ENCODE measurements at regions not wholly inside any gene's neighbourhood (a gene's known extent, or its start where the extent isn't known, plus 50 kb on each side); places are given as distances from the start of the nearest gene placed in this dataset.

DNA sequence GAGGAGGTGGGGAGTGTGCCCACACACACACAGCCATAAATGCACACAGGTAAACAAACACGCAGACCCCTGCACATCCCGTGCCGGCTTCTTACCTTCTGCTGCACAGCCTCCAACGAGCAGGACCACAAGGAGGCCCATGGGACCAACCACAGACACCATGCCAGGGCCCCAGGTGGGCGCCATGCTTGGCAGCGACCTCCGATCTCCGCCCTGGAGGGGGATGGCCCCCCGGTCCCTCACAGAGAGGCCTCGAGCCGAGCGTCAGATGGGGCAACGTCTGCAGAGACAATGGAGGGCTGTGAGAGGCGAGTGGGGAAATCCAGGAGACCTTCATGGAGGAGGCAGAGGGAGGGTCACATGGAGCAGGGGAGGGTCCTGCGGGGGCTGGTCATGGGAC is 54.7 kb downstream of the PTPRS start:
- H3K4me2 ChIP-seq (replicated peaks; ENCODE audit: low read depth, low read length, poor library complexity, severe bottlenecking) = no peak overlapping the region
- H3K27me3 Mint-ChIP-seq = peaks cover 12% of the 10 kb centered on the region
- CTCF ChIA-PET = interaction anchor here (1.0 kb wide), 1 partner anchor 1813 kb away, joined by 4 read pairs; no protein-coding TSS in a partner anchor
- H3K79me2 ChIP-seq (ENCODE audit: control insufficient read depth, insufficient read depth, low read length) = no peaks in the 10 kb centered on the region
- TF ChIP-seq EZH2 (IDR thresholded peaks at IDR 0.05; ENCODE audit: borderline replicate concordance, insufficient read depth, low read depth, low read length, poor library complexity, severe bottlenecking) = no peak
- TF ChIP-seq, protein P1, sequence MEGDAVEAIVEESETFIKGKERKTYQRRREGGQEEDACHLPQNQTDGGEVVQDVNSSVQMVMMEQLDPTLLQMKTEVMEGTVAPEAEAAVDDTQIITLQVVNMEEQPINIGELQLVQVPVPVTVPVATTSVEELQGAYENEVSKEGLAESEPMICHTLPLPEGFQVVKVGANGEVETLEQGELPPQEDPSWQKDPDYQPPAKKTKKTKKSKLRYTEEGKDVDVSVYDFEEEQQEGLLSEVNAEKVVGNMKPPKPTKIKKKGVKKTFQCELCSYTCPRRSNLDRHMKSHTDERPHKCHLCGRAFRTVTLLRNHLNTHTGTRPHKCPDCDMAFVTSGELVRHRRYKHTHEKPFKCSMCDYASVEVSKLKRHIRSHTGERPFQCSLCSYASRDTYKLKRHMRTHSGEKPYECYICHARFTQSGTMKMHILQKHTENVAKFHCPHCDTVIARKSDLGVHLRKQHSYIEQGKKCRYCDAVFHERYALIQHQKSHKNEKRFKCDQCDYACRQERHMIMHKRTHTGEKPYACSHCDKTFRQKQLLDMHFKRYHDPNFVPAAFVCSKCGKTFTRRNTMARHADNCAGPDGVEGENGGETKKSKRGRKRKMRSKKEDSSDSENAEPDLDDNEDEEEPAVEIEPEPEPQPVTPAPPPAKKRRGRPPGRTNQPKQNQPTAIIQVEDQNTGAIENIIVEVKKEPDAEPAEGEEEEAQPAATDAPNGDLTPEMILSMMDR (IDR thresholded peaks at IDR 0.05) = no peak
- no peak overlapping the region for H2AFZ ChIP-seq (ENCODE audit: insufficient read depth, low read depth, low read length, poor library complexity, severe bottlenecking)
- no peak overlapping the region for H3K27ac Mint-ChIP-seq
- no peaks in the 10 kb centered on the region for H4K20me1 ChIP-seq (ENCODE audit: control insufficient read depth, insufficient read depth, low read length, poor library complexity, severe bottlenecking)
- peaks cover 23% of the 10 kb centered on the region for H3K4me1 Mint-ChIP-seq
- H3K36me3 ChIP-seq (replicated peaks in 1 of 2; ENCODE audit: control extremely low read depth in 1 of 2, control insufficient read depth in 1 of 2, extremely low read depth in 1 of 2, insufficient read depth in 2 of 2, low read length in 1 of 2) = no peaks in the 10 kb centered on the region
- intact Hi-C loops (cut with micrococcal nuclease) = no loop called here
- H3K9me3 Mint-ChIP-seq (ENCODE audit: insufficient read depth) = peaks cover 6% of the 10 kb centered on the region
- WGBS (ENCODE audit: insufficient coverage) = 86% methylated on average over 13 of the region's 15 CpGs
- POLR2A ChIA-PET = no interaction called here
- no peak overlapping the region for H3K4me3 Mint-ChIP-seq
- H3K9me3 ChIP-seq (ENCODE audit: control extremely low read depth in 1 of 3, control insufficient read depth in 2 of 3, insufficient read depth in 1 of 3, low read length in 2 of 3) = peaks cover 0 to 22% (median 0%) of the 10 kb centered on the region in 3 donors
- H3K27ac ChIP-seq (ENCODE audit: low read length in 2 of 2) = no peak overlapping the region
- DNase-seq (no peak), ATAC-seq (ENCODE audit: low read depth) (no peak)
- H3K4me3 ChIP-seq (ENCODE audit: control extremely low read depth in 1 of 5, extremely low read depth in 1 of 5, insufficient read depth in 1 of 5, low read depth in 2 of 5, low read length in 4 of 5) = no peak overlapping the region
- H3K27me3 ChIP-seq (replicated peaks in 1 of 4; ENCODE audit: control extremely low read depth in 1 of 4, control insufficient read depth in 3 of 4, insufficient read depth in 4 of 4, low read length in 3 of 4) = peaks cover 0 to 10% (median 0%) of the 10 kb centered on the region in 4 experiments
- H3K9ac ChIP-seq (ENCODE audit: low read length) = no peak overlapping the region
- H3K4me1 ChIP-seq (ENCODE audit: control insufficient read depth in 2 of 2, insufficient read depth in 2 of 2, low read length in 2 of 2) = peaks cover 22 to 23% of the 10 kb centered on the region in 2 donors

DNA sequence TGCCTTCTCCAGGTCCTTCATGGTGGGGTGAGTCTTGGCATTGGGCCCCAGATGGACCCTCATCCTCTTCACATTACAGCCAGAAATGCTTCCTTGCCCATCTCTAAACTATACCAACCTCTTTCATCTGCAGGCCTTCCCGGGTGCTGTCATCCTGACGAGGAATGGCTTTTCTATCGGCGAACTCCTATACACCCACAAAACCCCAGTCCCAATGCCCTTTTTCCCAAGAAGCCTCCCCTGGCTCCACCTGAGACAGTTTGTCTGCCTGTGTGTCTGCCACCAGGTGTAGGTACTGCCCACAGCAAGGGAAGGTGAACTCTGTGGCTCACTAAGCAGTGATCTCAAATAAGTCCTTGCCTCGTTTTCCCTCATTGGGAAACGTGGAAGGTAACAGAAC is 55.3 kb downstream of the PTPRS start:
- TF ChIP-seq, protein P1 (IDR thresholded peaks at IDR 0.05) = no peak
- TF ChIP-seq EZH2 (IDR thresholded peaks at IDR 0.05; ENCODE audit: borderline replicate concordance, insufficient read depth, low read depth, low read length, poor library complexity, severe bottlenecking) = no peak
- H2AFZ ChIP-seq (ENCODE audit: insufficient read depth, low read depth, low read length, poor library complexity, severe bottlenecking) = no peak overlapping the region
- intact Hi-C loops (cut with micrococcal nuclease) = no loop called here
- Mint-ChIP-seq H3K4me3 (no peak overlapping the region), H3K9me3 (ENCODE audit: insufficient read depth) (peaks cover 6% of the 10 kb centered on the region), H3K27me3 (peaks cover 12% of the 10 kb centered on the region), H3K4me1 (peaks cover 23% of the 10 kb centered on the region), H3K27ac (no peak overlapping the region)
- 88% methylated on average over 6 of the region's 6 CpGs for WGBS (ENCODE audit: insufficient coverage)
- no peaks in the 10 kb centered on the region for H3K36me3 ChIP-seq (replicated peaks in 1 of 2; ENCODE audit: control extremely low read depth in 1 of 2, control insufficient read depth in 1 of 2, extremely low read depth in 1 of 2, insufficient read depth in 2 of 2, low read length in 1 of 2)
- DNase-seq = no peak
- no peak for ATAC-seq (ENCODE audit: low read depth)
- POLR2A ChIA-PET = no interaction called here
- H3K79me2 ChIP-seq (ENCODE audit: control insufficient read depth, insufficient read depth, low read length) = no peaks in the 10 kb centered on the region
- H3K9me3 ChIP-seq (ENCODE audit: control extremely low read depth in 1 of 3, control insufficient read depth in 2 of 3, insufficient read depth in 1 of 3, low read length in 2 of 3) = peaks cover 0 to 22% (median 0%) of the 10 kb centered on the region in 3 donors
- peaks cover 0 to 7% (median 0%) of the 10 kb centered on the region in 4 experiments for H3K27me3 ChIP-seq (replicated peaks in 1 of 4; ENCODE audit: control extremely low read depth in 1 of 4, control insufficient read depth in 3 of 4, insufficient read depth in 4 of 4, low read length in 3 of 4)
- H3K4me1 ChIP-seq (ENCODE audit: control insufficient read depth in 2 of 2, insufficient read depth in 2 of 2, low read length in 2 of 2) = peaks cover 22 to 23% of the 10 kb centered on the region in 2 donors
- CTCF ChIA-PET = no interaction called here
- H3K9ac ChIP-seq (ENCODE audit: low read length) = no peak overlapping the region
- no peaks in the 10 kb centered on the region for H4K20me1 ChIP-seq (ENCODE audit: control insufficient read depth, insufficient read depth, low read length, poor library complexity, severe bottlenecking)
- no peak overlapping the region for H3K4me3 ChIP-seq (ENCODE audit: control extremely low read depth in 1 of 5, extremely low read depth in 1 of 5, insufficient read depth in 1 of 5, low read depth in 2 of 5, low read length in 4 of 5)
- no peak overlapping the region for H3K4me2 ChIP-seq (replicated peaks; ENCODE audit: low read depth, low read length, poor library complexity, severe bottlenecking)
- no peak overlapping the region for H3K27ac ChIP-seq (ENCODE audit: low read length in 2 of 2)
